ENCODE measurements at regions not wholly inside any gene's neighbourhood (a gene's known extent, or its start where the extent isn't known, plus 50 kb on each side); places are given as distances from the start of the nearest gene placed in this dataset.

GRCh38 chr10:131585761-131586160, 274.2 kb upstream of the TCERG1L start:
- no peak for DNase-seq

GRCh38 chr10:131586958-131587357, 275.4 kb upstream of the TCERG1L start:
- no peak for DNase-seq

- no peak for DNase-seq
Observed at GRCh38 chr10:131587976-131588680, 276.6 kb upstream of the TCERG1L start.

GRCh38 chr10:131588704-131589220, 277.2 kb upstream of the TCERG1L start:
- no peak for DNase-seq

- DNase-seq, result no peak
Observed at GRCh38 chr10:131590567-131590966, 279.0 kb upstream of the TCERG1L start.

- no peak for DNase-seq
Observed at GRCh38 chr10:131591936-131592335, 280.4 kb upstream of the TCERG1L start.

- DNase-seq, result no peak
Observed at GRCh38 chr10:131609176-131609575, 291.6 kb upstream of the PPP2R2D start.

- DNase-seq, result no peak
Observed at GRCh38 chr10:131615150-131615549, 285.7 kb upstream of the PPP2R2D start.

GRCh38 chr10:131616040-131616439, 284.8 kb upstream of the PPP2R2D start:
- DNase-seq, result no peak

- DNase-seq, result peak in 1 of 2 experiments; percentile 25
Observed at GRCh38 chr10:131617113-131617858, 283.5 kb upstream of the PPP2R2D start.

- DNase-seq, result peak in 1 of 2 experiments; percentile 4
Observed at GRCh38 chr10:131618587-131619267, 282.1 kb upstream of the PPP2R2D start.

GRCh38 chr10:131620314-131620713, 280.5 kb upstream of the PPP2R2D start:
- no peak for DNase-seq

GRCh38 chr10:131620904-131621303, 279.9 kb upstream of the PPP2R2D start:
- DNase-seq, result no peak

GRCh38 chr10:131621784-131622624, 278.8 kb upstream of the PPP2R2D start:
- DNase-seq, result no peak

GRCh38 chr10:131625041-131625440, 275.8 kb upstream of the PPP2R2D start:
- DNase-seq, result no peak

GRCh38 chr10:131626274-131626673, 274.5 kb upstream of the PPP2R2D start:
- DNase-seq, result no peak

- DNase-seq, result no peak
Observed at GRCh38 chr10:131629026-131629770, 271.6 kb upstream of the PPP2R2D start.

- DNase-seq, result no peak
Observed at GRCh38 chr10:131630772-131631258, 270.0 kb upstream of the PPP2R2D start.

GRCh38 chr10:131631619-131632018, 269.2 kb upstream of the PPP2R2D start:
- no peak for DNase-seq

- DNase-seq, result no peak
Observed at GRCh38 chr10:131635564-131636015, 265.2 kb upstream of the PPP2R2D start.

- DNase-seq, result no peak
Observed at GRCh38 chr10:131636116-131636515, 264.7 kb upstream of the PPP2R2D start.

Measured in NCI-H526 (cell line).